ENCODE measurements at regions not wholly inside any gene's neighbourhood (a gene's known extent, or its start where the extent isn't known, plus 50 kb on each side); places are given as distances from the start of the nearest gene placed in this dataset.

GRCh38 chr1:90186506-90187322 is 191.8 kb downstream of the ZNF326 start:
- H3K4me3 ChIP-seq (ENCODE audit: low read depth, low read length) = no peak overlapping the region
- H3K9me3 ChIP-seq (ENCODE audit: control insufficient read depth, insufficient read depth, low read length) = no peaks in the 10 kb centered on the region
- no peaks in the 10 kb centered on the region; the same call in 1 of the 2 replicates for H3K4me1 ChIP-seq (ENCODE audit: control insufficient read depth, insufficient read depth, low read length)
- no peak overlapping the region for H3K9ac ChIP-seq (ENCODE audit: low read depth, low read length)
- no peak overlapping the region for H3K27ac ChIP-seq (ENCODE audit: low read depth, low read length)
- H3K36me3 ChIP-seq (ENCODE audit: control insufficient read depth, insufficient read depth, low read length) = no peaks in the 10 kb centered on the region
- H3K27me3 ChIP-seq (ENCODE audit: control insufficient read depth, insufficient read depth, low read length) = no peaks in the 10 kb centered on the region

DNA sequence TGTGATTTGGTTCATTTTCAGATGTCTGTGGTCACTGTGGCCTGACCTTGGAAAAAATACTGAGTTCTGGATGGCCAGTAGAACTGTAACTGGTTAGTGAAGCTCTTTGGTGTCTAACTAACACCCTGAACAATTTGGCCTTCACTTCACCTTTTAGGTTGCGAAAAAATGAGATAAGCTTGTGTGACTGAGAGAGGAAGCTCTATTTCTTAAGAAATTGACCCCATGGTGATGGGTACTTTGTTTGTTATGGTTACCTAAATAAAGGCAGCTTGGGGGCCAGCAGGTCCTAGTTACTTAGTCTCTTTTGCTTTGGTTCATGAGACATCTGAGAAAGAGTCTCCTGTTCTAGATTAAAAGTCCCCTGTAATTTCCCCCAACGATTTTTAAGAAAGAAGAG is 181.6 kb downstream of the ZNF326 start:
- Histone ChIP-seq H3K9ac (ENCODE audit: low read depth, low read length) (no peak overlapping the region), H3K4me1 (ENCODE audit: control insufficient read depth, insufficient read depth, low read length) (peaks cover 10% of the 10 kb centered on the region), H3K27me3 (ENCODE audit: control insufficient read depth, insufficient read depth, low read length) (no peaks in the 10 kb centered on the region), H3K27ac (ENCODE audit: low read depth, low read length) (no peak overlapping the region), H3K36me3 (ENCODE audit: control insufficient read depth, insufficient read depth, low read length) (no peaks in the 10 kb centered on the region), H3K9me3 (ENCODE audit: control insufficient read depth, insufficient read depth, low read length) (no peaks in the 10 kb centered on the region), H3K4me3 (ENCODE audit: low read depth, low read length) (no peak overlapping the region)

DNA sequence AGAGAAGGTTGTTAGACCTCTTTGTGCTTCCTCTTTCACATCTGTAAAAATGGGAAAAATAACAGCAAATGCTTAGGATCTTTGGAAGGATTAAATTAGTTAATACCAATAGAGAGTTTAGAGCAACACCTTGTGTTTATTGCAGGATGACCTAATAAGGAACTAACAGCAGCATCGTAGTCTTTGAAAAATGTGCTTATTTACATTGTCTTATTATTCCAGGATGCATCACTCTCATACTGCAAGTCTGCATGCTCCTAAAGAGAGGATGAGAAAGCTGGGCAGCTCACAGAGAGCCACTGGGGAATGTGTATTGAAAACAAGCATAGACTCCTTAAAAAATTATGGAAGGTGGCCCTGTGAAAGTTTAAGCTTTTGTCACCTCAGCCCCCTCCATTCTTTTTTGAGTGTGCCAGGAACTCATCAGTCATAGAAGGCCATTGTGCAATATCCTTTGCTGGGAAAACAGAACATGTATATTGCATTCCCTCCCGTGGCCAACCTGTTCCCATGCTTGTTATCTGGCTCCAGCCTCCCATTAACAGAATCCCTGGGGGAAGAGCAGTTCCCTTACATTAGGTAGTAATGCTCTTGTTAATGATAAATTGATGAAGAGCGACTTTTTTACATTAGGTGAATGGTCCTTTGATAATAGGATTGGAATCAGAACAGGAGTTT is 180.7 kb downstream of the ZNF326 start:
- H3K4me3 ChIP-seq (ENCODE audit: low read depth, low read length) = no peak overlapping the region
- H3K27me3 ChIP-seq (ENCODE audit: control insufficient read depth, insufficient read depth, low read length) = no peaks in the 10 kb centered on the region
- H3K9me3 ChIP-seq (ENCODE audit: control insufficient read depth, insufficient read depth, low read length) = no peaks in the 10 kb centered on the region
- no peak overlapping the region for H3K9ac ChIP-seq (ENCODE audit: low read depth, low read length)
- no peaks in the 10 kb centered on the region for H3K36me3 ChIP-seq (ENCODE audit: control insufficient read depth, insufficient read depth, low read length)
- H3K4me1 ChIP-seq (ENCODE audit: control insufficient read depth, insufficient read depth, low read length) = peaks cover 10% of the 10 kb centered on the region
- no peak overlapping the region for H3K27ac ChIP-seq (ENCODE audit: low read depth, low read length)

DNA sequence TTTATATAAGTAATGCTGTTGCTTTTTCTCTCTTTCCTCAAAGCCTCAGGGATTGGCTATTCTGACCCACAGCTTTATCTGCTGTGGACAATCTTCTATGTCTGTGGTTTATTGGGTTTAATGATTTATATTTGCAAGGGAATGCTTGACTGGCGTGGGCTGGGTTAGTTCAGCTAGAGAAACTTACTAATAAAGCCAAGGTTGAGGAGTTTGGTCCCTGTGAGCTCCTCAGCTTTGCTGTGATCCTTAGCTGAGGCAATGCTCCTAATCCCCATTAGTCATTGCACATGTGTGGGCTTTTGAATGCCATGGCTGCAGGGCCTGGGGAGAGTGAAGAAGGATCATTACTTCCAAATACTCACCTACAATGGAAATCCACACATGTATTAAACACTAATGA is 179.3 kb downstream of the ZNF326 start:
- H3K27me3 ChIP-seq (ENCODE audit: control insufficient read depth, insufficient read depth, low read length) = no peaks in the 10 kb centered on the region
- no peaks in the 10 kb centered on the region for H3K36me3 ChIP-seq (ENCODE audit: control insufficient read depth, insufficient read depth, low read length)
- H3K9ac ChIP-seq (ENCODE audit: low read depth, low read length) = no peak overlapping the region
- peaks cover 10% of the 10 kb centered on the region for H3K4me1 ChIP-seq (ENCODE audit: control insufficient read depth, insufficient read depth, low read length)
- H3K9me3 ChIP-seq (ENCODE audit: control insufficient read depth, insufficient read depth, low read length) = no peaks in the 10 kb centered on the region
- H3K27ac ChIP-seq (ENCODE audit: low read depth, low read length) = no peak overlapping the region
- no peak overlapping the region for H3K4me3 ChIP-seq (ENCODE audit: low read depth, low read length)

GRCh38 chr1:90162216-90162615 is 167.3 kb downstream of the ZNF326 start:
- H3K4me3 ChIP-seq (ENCODE audit: low read depth, low read length) = no peak overlapping the region
- H3K36me3 ChIP-seq (ENCODE audit: control insufficient read depth, insufficient read depth, low read length) = no peaks in the 10 kb centered on the region
- H3K9me3 ChIP-seq (ENCODE audit: control insufficient read depth, insufficient read depth, low read length) = peaks cover 6% of the 10 kb centered on the region

GRCh38 chr1:90161625-90162024 is 166.7 kb downstream of the ZNF326 start:
- H3K27me3 ChIP-seq (ENCODE audit: control insufficient read depth, insufficient read depth, low read length) = no peaks in the 10 kb centered on the region
- H3K9ac ChIP-seq (ENCODE audit: low read depth, low read length) = no peak overlapping the region
- peaks cover 2% of the 10 kb centered on the region for H3K9me3 ChIP-seq (ENCODE audit: control insufficient read depth, insufficient read depth, low read length)
- H3K36me3 ChIP-seq (ENCODE audit: control insufficient read depth, insufficient read depth, low read length) = no peaks in the 10 kb centered on the region
- H3K27ac ChIP-seq (ENCODE audit: low read depth, low read length) = no peak overlapping the region
- no peaks in the 10 kb centered on the region for H3K4me1 ChIP-seq (ENCODE audit: control insufficient read depth, insufficient read depth, low read length)
- no peak overlapping the region for H3K4me3 ChIP-seq (ENCODE audit: low read depth, low read length)

More at GRCh38 chr1:90162216-90162615, 167.3 kb downstream of the ZNF326 start:
- no peaks in the 10 kb centered on the region for H3K4me1 ChIP-seq (ENCODE audit: control insufficient read depth, insufficient read depth, low read length)
- H3K9ac ChIP-seq (ENCODE audit: low read depth, low read length) = no peak overlapping the region
- no peak overlapping the region for H3K27ac ChIP-seq (ENCODE audit: low read depth, low read length)
- H3K27me3 ChIP-seq (ENCODE audit: control insufficient read depth, insufficient read depth, low read length) = no peaks in the 10 kb centered on the region

GRCh38 chr1:90155721-90156487 is 161.0 kb downstream of the ZNF326 start:
- Histone ChIP-seq H3K4me1 (ENCODE audit: control insufficient read depth, insufficient read depth, low read length) (no peaks in the 10 kb centered on the region), H3K27me3 (ENCODE audit: control insufficient read depth, insufficient read depth, low read length) (no peaks in the 10 kb centered on the region), H3K4me3 (ENCODE audit: low read depth, low read length) (no peak overlapping the region), H3K9ac (ENCODE audit: low read depth, low read length) (no peak overlapping the region), H3K9me3 (ENCODE audit: control insufficient read depth, insufficient read depth, low read length) (no peaks in the 10 kb centered on the region), H3K27ac (ENCODE audit: low read depth, low read length) (no peak overlapping the region), H3K36me3 (ENCODE audit: control insufficient read depth, insufficient read depth, low read length) (no peaks in the 10 kb centered on the region)

- H3K27me3 ChIP-seq (ENCODE audit: control insufficient read depth, insufficient read depth, low read length) = no peaks in the 10 kb centered on the region
- H3K4me1 ChIP-seq (ENCODE audit: control insufficient read depth, insufficient read depth, low read length) = no peaks in the 10 kb centered on the region
- no peak overlapping the region for H3K27ac ChIP-seq (ENCODE audit: low read depth, low read length)
- no peak overlapping the region for H3K9ac ChIP-seq (ENCODE audit: low read depth, low read length)
- no peaks in the 10 kb centered on the region for H3K36me3 ChIP-seq (ENCODE audit: control insufficient read depth, insufficient read depth, low read length)
- H3K9me3 ChIP-seq (ENCODE audit: control insufficient read depth, insufficient read depth, low read length) = no peaks in the 10 kb centered on the region
- no peak overlapping the region for H3K4me3 ChIP-seq (ENCODE audit: low read depth, low read length)
These were observed 159.8 kb downstream of the ZNF326 start for GRCh38 chr1:90154711-90155110.

GRCh38 chr1:90149101-90149500 is 154.2 kb downstream of the ZNF326 start:
- Histone ChIP-seq H3K4me3 (ENCODE audit: low read depth, low read length) (no peak overlapping the region), H3K9ac (ENCODE audit: low read depth, low read length) (no peak overlapping the region), H3K36me3 (ENCODE audit: control insufficient read depth, insufficient read depth, low read length) (no peaks in the 10 kb centered on the region), H3K27ac (ENCODE audit: low read depth, low read length) (no peak overlapping the region), H3K9me3 (ENCODE audit: control insufficient read depth, insufficient read depth, low read length) (no peaks in the 10 kb centered on the region), H3K4me1 (ENCODE audit: control insufficient read depth, insufficient read depth, low read length) (no peaks in the 10 kb centered on the region), H3K27me3 (ENCODE audit: control insufficient read depth, insufficient read depth, low read length) (no peaks in the 10 kb centered on the region)

DNA sequence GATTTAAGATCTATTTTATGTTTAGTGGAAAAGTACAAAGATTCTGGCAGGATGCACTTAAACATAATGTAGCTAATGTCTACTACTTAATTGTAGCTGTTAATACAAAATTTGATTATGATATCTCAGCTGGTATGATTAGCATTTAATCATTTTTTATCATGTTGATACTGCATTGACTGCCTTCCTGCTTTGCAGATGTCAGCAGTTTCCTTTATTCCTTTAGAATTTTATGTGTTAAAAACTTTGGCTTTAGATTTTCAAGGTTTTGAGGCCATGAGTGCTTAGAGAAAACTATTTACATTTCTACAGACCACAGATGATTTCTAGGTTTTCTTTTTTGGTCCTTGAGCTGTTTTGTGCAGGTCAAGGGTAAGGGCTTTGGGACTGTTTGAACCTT is 152.2 kb downstream of the ZNF326 start:
- Histone ChIP-seq H3K9me3 (ENCODE audit: control insufficient read depth, insufficient read depth, low read length) (no peaks in the 10 kb centered on the region), H3K4me3 (ENCODE audit: low read depth, low read length) (no peak overlapping the region), H3K9ac (ENCODE audit: low read depth, low read length) (no peak overlapping the region), H3K4me1 (ENCODE audit: control insufficient read depth, insufficient read depth, low read length) (no peaks in the 10 kb centered on the region), H3K36me3 (ENCODE audit: control insufficient read depth, insufficient read depth, low read length) (no peaks in the 10 kb centered on the region), H3K27ac (ENCODE audit: low read depth, low read length) (no peak overlapping the region), H3K27me3 (ENCODE audit: control insufficient read depth, insufficient read depth, low read length) (no peaks in the 10 kb centered on the region)

- H3K9me3 ChIP-seq (ENCODE audit: control insufficient read depth, insufficient read depth, low read length) = peaks cover 5% of the 10 kb centered on the region
- H3K27me3 ChIP-seq (ENCODE audit: control insufficient read depth, insufficient read depth, low read length) = no peaks in the 10 kb centered on the region
- H3K27ac ChIP-seq (ENCODE audit: low read depth, low read length) = no peak overlapping the region
- no peak overlapping the region for H3K9ac ChIP-seq (ENCODE audit: low read depth, low read length)
- no peaks in the 10 kb centered on the region for H3K4me1 ChIP-seq (ENCODE audit: control insufficient read depth, insufficient read depth, low read length)
- H3K4me3 ChIP-seq (ENCODE audit: low read depth, low read length) = no peak overlapping the region
- H3K36me3 ChIP-seq (ENCODE audit: control insufficient read depth, insufficient read depth, low read length) = no peaks in the 10 kb centered on the region
These were observed 149.9 kb downstream of the ZNF326 start for GRCh38 chr1:90144820-90145219.
